ENCODE measurements at regions not wholly inside any gene's neighbourhood (a gene's known extent, or its start where the extent isn't known, plus 50 kb on each side); places are given as distances from the start of the nearest gene placed in this dataset.
"Not testable (repeated sequence)": the region's sequence is repeated elsewhere in the genome, so short reads cannot be mapped to it uniquely, and the experiment has no call there.

DNA sequence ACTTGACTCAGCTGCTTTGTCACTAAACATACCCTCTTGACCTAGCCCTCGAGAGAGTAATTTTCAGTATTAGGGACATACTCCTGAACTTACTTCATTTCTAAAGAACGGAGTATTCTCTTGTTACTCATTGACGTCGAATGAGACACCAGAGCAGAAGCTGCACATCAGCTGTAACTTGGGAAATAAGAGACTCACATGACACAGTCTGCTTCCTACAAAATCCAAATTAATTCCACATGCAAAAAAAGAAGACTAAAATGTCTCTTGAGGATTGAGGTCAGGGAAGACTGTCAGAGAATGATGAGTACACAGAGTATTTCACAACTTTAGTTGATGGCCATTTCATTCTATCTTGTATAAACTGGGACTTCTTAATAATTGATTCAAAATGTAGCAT, 114.7 kb upstream of the EGFR start:
- no peak for DNase-seq

DNA sequence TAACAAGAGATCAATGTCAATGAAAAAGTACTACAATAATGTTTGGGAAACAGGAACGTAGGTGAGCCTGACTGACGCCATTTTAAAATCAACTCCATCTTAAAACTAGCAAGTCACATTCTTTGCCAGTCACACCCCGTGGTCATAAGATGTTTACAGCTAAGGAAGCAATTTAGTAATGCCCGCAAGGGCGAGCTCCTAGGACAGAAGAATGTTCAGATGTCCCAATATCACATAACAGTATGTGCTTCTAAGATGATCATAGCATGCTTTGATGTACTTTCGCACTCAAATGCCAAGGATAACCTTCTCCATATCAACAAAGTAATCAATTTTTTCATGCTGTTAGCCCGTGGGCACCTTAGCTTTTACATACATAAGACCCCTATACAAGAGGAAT, 113.8 kb upstream of the EGFR start:
- DNase-seq, result no peak

DNA sequence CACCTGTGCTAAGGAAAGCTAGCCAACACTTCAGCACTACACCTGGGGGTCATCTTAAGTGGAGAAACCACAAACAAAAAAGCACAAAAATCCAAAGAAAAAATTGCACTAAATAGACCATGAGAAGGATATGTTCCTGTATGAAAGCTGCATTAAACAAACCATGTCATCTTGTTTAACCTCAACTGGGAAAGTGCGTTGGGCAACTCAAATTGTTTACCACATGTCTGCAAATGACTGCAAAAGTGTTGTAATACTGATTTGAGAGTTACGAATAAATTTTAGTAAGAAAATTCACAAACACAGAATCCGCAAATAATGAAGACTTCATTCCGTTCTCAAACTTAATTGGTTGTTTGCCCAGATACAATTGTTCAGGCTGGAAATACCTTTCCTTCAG, 111.9 kb upstream of the EGFR start:
- DNase-seq, result no peak

DNA sequence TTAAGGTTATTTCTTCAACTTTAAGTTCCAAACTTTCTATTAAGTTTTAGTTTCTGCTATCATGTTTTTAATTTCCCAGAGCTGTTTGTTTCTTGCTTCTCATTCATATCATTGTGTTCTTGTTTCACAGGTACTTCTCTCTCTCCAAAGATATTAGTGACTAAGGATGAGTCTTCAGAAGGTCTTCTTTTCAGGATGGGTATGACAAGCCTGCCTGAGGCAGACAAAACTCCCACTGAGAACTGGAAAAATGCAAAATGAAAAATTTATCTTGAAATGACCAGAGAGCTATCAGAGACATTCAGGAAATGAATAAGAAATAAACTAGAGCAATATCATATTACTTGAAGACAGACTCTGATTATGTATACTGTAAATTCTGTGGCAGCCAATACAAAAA, 110.8 kb upstream of the EGFR start:
- DNase-seq, result no peak

DNA sequence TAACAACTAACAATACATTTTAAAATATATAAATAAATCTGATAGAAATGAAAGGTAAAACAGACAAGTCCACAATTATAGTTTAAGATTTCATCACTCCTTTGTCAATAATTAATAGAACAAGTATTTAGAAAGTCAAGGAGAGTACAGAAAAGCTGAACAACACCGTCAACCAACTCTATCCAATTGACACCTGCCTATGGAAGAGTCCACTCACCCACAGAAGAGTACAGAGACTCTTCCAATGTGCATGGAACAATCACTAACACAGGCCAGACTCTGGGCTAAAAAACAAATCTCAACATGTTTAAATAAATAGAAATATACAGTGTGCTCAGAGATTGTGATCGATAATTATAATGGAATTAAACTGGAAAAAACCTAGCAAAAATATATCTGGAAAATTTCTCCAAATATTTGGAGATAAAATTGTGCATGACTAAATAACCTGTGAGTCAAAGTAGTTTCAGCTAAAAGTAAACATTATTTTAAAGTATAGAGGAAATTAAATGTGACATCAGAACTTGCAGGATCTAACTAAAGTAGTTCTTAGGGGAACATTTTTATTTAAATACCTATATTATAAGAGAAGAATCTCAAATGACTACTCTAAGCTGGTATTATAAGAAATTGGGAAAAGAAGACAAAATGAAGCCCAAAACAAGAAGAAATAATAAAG, 109.9 kb upstream of the EGFR start:
- no peak for DNase-seq

DNA sequence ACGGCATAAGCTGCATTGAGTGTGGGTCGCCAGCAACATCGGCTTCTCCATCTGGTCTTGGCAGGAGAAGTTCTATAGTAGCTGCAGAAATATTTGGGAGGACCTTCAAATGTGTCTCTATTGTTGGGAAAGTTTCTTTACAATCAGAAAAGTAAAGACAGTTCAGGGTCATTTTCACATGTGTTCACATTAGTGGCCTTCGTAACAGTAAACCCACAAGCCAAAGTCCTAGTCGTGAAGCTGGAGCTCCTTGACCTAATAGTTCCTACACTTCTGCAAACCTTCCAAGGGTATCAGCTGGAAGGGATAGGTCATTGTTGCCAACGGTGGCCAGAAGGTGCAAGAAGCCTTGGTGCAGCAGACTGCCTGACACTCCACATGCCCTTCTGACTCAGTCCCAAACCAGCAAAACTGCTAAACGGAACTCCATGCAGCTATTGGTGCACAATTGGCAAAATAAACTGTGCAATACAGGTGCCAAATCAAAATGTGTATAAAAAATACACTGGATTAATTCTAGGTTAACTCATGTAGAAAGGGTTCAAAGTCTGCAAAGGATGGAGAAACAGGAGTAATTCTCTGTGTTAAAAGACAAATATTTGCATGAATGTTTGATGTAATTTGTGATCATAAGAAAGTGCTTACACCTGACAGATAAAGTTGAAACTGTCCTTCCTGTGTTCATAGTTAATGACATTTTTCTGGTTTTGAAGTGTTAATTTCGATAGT, 102.8 kb upstream of the EGFR start:
- DNase-seq, result no peak

DNA sequence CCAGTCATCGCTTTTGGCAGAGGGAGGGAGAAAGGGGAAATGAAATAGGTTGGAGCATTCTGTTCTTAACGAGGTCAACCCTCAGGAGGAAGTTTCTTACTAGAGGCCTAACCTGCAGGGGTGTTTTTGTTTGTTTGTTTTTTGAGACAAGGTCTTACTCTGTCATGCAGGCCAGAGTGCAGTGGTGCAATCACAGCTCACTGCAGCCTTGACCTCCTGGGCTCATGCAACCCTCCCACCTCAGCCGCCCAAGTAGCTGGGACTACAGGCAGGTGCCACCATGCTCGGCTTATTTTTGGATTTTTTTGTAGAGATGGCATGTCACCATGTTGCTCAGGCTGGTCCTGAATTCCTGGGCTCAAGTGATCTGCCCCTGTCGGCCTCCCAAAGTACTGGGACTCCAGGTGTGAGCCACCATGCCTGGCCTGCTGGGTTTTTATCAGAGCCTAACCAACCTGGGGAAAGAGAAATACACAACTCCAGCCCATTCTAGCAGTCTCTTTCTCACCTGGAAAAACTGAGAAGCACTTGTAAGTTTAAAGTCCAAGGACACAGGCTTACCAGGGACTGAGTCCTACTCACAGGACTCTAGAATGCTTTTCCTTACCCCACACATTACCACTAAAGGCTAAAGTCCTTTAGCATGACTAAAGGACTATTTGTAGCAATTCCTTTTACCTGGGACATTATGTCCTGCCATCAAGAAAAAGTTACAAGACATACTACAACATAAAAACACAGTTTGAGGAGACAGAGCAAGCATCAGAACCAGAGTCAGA, 101.0 kb upstream of the EGFR start:
- no peak for DNase-seq

DNA sequence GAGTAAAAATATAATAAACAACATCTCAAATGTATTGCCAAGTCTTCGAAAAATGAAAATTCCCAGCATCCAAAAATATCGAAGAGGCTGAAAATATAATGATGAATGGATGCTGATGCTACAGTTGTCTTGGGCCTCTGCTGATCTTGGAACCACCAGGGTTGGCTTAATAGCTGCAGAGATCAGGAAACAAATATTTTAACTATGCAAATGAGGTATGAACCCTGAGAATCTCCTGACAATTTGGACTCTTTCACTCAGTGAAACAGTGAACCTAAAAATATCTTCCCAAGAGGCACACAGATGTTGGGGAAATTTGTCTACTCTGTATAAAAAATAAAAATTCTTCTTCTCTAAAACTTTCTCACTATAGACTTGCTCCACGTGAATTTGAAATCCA, 97.7 kb upstream of the EGFR start:
- no peak for DNase-seq

DNA sequence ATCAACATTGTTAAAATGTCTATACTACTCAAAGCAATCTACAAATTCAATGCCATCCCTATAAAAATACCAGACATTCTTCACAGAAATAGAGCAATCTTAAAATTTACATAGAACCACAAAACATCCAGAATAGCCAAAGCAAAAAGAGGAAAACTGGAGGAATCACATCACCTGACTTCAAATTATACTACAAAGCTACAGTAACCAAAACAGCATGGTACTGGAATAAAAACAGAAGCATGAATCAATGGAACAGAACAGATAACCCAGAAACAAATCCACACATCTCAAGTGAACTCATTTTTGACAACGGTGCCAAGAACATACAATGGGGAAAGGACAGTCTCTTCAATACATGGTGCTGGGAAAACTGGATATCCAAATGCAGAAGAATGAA, 87.3 kb upstream of the EGFR start:
- no peak for DNase-seq

DNA sequence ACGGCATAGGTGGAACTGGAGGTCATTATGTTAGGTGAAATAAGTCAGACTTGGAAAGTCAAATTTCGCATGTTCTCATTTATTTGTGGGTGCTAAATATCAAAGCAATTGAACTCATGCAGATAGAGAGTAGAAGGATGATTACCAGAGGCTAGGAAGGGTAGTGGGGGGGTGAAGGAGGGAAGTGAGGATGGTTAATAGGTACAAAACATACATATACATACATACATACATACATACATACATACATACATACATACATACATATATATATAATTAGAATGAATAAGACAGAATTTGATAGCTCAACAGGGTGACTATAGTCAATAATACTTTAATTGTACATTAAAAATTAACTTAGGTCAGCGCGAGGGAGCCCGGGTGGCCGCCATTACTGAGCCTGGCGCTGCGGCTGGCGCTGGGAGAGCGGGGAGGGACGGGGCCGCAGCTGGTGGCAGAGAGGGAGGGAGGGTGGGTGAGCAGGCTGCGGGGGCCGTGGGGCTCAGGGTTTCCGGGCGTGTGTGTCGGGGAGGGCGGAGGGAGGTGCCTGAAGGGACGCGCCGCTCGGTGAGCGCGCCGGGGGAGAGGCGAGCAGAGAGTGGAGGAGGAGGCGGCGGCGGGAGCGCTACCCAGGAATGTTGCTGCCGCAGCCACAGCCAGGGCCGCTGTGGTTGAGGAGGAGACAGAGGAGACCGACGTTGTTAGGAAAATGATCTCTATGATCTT, 85.8 kb upstream of the EGFR start:
- peak; percentile 41 for DNase-seq

DNA sequence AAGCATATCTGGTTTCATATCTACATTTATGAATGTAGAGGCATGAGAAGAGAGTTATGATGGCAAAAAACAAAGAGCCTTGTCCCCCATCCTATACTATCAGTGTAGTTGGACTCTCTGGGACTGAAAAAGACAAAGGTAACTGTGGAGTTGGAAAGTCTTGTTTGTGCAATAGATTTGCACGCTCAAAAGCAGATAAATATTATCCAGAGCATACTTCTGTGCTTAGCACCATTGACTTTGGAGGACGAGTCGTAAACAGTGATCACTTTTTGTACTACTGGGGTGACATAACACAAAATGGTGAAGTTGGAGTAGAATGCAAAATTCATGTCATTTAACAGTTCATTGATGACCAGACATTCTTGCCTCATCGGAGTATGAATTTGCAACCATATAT, 85.2 kb upstream of the EGFR start:
- no peak for DNase-seq

DNA sequence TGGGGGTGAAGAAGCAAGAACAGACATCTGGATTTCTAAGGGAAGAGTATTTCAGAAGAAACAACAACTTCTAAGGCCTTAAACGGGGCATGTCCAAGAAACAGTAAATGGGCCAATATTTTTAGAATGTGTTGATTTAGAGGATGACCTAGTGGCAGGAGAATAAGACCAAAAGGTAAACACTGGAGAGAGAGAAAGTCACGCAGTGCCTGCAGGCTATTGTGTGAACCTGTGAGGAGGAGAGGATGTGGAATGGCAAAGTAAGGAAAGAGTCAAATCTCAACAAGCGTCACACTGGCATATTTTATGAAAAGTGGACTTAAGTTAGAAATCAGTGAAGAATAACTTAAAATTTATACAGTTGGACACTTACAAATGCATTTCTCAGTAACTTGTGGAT, 78.1 kb upstream of the EGFR start:
- DNase-seq, result no peak

DNA sequence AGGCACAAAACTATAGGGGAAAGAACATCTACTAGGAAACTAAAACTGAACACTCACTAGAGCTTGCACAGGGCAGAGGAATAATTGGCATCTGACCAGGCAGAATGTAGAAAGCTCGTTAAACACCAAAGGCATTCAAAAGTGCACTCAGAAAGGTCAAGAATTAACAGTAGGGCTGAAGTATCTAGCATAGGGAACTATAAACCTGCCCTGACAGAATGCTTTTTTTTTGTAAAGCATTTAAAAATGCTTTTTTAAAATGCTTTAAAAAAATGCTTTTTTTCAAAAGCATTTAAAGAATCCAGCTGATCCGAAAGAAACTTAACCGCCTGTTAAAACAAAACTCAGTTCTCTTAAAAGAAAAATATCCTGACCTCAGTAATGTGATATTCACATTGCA, 74.6 kb upstream of the EGFR start:
- DNase-seq, result no peak

DNA sequence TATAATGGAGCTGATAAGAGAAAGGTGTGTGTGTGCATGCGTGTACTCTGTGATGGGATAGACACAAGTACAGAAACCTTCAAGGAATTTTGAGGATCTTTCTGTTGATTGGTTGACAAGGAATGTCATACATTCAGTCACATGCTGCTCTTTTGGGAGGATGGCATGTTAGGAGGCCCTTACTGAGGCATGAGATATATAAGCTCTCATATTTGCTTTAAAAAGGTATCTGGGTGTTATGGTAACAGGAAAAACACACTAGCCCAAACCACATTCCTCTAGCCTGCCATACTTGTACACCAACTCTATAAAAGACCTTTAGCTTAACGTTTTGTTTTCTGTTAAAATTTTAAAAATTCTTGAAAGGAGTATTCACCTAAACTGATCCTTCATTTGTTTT, 72.5 kb upstream of the EGFR start:
- no peak for DNase-seq

DNA sequence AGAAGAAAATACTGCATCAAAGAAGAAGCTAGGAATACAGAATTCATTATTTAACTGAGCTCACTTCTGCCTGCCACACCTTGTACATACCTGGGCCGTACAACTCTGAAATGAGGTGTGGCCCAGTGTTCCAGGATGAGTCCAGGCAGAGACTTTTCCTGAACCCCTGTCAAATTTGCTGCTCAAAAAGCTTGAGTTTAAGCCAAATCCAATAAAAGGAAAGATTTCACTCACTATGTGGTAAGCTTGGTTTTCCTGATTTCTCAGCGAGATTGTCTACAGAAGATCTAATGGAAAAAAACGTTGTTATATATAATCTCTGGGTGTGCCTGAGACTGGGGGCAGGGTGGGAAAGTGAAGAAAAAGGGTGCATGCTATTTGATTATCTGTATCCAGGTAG, 72.1 kb upstream of the EGFR start:
- DNase-seq, result no peak

DNA sequence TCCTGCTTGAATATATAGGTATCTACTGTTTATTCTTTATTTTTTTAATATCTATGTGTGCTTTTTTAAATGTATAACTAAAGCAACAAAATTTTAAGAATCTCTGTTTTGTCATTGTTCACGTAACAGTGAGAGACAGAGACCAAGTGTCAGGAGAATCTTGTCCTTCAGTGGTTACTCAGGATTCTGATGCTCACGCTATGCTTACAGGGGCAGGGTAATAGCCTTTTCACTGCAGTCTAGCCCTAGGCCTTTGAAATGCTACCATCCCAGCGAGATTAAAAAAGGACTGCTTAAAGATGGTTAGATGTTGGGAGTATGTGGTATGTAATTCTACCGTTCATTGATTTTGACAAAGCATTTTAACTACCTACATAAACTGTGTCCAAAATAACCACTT, 71.6 kb upstream of the EGFR start:
- no peak for DNase-seq

DNA sequence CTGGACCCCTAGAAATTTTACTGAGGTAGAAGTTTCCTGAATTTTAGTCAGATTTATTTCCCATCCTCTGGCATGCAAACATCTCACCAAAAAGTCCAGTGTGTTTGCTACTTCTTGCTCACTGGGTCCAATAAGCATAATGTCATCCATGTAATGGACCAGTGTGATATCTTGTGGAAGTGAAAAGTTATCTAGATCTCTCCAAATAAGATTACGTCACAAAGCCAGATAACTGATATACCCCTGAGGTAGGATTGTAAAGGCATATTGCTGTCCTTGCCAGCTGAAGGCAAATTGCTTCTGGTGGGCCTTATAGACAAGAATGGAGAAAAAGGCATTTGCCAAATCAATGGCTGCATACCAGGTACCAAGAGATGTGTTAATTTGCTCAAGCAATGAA, 69.3 kb upstream of the EGFR start:
- not testable (repeated sequence) for DNase-seq

DNA sequence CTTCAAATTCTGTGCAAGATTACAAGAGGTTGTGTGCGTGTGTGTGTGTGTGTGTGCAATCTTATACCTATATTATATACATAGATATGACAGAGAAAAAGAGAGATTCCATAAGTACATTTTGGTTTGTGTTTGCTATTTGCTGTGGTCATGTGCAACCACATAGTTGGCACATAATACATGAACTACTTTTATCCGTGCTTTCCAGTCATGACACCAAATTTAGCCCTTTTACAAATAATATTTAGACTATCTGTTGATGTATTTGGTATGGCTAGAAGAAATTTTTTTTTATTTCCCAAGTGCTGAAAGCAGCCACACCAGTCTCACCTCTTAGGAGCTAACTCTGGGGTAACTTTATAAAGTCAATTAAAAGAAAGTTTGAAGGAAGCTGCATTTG, 63.5 kb upstream of the EGFR start:
- no peak for DNase-seq

DNA sequence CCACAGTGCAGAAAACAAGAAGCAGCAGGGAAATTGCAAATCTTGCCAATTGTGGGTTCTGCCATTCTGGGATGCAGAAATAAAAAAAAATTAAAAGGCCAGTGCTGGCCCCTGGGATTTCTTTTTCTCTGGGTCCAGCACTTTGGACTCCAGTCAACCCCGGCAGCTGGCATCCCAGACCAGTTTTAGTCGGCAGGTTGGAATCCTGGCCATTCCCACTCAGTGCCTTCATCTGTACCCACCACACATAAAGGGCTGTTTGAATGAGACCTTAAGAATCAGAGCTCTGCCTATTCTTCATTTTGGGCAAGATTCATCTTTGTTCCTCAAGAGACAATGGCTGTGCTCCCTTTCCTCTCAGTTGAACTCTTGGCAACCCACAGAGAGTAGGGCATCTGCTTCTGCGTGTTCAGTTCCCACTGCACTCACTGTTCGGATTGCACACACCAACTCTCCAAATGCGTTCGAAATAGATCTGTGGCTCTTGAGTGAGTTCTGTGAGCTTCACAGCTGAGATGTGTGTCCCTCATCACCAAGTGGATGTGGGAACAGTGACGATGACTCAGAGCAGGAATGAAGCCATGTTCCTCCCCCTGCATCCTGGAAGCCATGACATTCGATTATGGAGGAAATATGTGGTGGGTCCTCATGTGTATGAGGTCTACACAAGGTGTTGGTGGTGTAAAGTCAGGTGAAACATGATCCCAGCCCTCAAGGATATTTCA, 63.0 kb upstream of the EGFR start:
- DNase-seq, result no peak

DNA sequence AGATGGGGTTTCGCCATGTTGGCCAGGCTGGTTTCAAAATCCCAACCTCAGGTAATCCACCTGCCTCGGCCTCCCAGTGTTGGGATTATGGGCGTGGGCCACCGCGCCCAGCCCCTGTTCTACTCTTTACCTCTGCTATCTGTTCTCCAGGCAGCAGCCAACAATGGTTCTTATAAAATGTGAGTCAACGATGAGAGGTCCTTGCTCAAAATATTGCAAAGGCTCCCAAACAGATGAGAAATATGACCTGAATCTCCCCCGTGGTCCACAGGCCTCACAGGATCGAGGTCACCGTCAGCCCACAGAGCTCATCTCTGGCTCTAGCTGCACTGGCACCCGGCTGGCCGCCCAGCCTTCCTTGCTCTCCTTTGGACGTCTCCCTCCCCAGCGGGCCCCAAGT, 62.0 kb upstream of the EGFR start:
- DNase-seq, result no peak

DNA sequence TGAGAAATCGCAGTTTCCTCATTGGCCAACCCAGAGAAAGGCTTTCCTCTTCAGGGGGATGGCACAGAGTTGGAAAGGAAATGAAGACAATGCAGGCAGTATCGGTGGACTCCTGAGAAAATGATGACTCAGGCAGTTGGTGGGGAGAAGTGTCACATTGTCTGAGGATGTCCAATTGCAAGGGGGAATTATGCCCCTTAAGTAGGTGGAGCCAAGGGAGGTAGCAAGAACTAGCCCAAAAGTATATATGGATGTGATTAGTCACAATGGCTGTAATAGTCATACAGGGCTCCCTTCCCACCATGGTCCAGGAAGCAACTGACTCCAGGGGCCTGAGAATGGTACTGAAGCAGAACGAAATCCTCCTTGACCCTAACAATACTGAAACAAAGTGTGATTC, 58.3 kb upstream of the EGFR start:
- no peak for DNase-seq

DNA sequence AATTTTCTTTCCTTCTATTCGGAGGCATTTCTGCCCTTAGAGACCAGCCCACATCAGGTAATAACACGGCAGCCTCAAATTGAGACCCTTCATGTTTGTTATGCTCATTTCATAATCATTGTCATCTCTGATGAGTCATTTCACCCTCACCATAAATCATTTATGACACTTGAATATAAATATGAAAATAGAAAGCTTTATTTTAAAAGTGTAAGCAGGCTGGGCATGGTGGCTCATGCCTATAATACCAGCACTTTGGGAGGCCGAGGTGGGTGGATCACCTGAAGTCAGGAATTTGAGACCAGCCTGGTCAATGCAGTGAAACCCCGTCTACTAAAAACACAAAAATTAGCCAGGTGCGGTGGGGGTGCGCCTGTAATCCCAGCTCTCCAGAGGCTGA, 57.4 kb upstream of the EGFR start:
- DNase-seq, result no peak

DNA sequence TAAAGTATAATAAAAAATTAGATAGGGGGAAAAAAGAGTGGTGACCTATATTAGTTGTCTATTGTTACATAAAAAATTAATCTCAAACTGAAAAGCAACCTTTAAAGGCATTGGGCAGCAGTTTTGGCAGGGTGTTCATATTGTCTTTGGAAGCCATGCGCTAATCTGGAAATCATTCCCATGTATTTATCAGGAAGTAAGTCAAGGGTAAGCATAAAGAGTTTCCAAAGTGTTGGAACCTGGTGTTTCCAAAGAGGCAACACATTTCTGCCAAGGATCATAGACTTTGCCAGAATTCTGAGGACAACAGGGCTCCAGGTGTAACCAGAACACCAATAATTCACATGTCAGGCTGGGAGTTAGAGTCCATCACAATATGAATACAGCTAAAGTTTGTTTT, 55.7 kb upstream of the EGFR start:
- DNase-seq, result no peak

All from DMS 273 treated with DMSO at 0.1 percent for 48 hours (cell line).